ENCODE measurements at regions not wholly inside any gene's neighbourhood (a gene's known extent, or its start where the extent isn't known, plus 50 kb on each side); places are given as distances from the start of the nearest gene placed in this dataset.
"Not testable (repeated sequence)": the region's sequence is repeated elsewhere in the genome, so short reads cannot be mapped to it uniquely, and the experiment has no call there.

DNA sequence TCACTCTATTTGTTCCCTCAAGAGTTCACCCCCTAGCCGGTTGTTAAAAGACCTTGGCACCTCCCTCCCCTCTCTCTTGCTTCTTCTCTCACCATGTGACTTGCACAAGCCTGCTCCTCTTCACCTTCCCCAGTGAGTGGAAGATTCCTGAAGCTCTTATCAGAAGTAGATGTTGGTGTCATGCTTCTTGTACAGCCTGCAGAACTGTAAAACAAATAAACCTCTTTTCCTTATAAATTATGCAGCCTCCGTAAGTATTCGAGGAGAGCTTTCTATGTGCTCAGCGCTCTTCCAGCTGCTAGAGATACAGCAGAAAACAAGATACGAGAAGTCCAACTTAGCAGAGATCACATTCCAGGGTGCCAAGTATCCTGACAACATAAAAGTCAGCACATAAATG, 147.0 kb upstream of the RUNX1 start:
- DNase-seq (ENCODE audit: low read depth): no peak

DNA sequence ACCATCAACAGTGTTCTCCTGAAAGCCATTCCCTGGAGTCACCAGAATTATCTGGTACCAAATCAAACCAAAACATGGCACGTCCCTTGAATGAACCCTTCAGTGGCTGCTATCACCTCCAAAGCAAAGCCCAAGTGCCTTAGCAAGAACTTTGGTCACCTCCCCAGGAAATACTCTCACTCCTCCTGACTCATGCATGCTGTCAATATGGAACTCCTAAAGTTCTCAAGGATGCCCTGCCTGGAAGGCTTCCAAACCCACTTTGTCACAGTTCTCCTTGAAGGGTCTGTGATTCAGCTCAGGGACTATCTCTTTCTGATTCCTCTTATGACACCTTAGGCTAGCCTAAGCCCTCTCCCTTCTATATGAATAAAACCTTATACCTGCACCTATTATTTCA, 146.1 kb upstream of the RUNX1 start:
- no peak for DNase-seq (ENCODE audit: low read depth)
- no peak overlapping the region for H3K4me3 ChIP-seq (ENCODE audit: low read depth, low read length)
- TF ChIP-seq, protein P1, sequence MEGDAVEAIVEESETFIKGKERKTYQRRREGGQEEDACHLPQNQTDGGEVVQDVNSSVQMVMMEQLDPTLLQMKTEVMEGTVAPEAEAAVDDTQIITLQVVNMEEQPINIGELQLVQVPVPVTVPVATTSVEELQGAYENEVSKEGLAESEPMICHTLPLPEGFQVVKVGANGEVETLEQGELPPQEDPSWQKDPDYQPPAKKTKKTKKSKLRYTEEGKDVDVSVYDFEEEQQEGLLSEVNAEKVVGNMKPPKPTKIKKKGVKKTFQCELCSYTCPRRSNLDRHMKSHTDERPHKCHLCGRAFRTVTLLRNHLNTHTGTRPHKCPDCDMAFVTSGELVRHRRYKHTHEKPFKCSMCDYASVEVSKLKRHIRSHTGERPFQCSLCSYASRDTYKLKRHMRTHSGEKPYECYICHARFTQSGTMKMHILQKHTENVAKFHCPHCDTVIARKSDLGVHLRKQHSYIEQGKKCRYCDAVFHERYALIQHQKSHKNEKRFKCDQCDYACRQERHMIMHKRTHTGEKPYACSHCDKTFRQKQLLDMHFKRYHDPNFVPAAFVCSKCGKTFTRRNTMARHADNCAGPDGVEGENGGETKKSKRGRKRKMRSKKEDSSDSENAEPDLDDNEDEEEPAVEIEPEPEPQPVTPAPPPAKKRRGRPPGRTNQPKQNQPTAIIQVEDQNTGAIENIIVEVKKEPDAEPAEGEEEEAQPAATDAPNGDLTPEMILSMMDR (IDR thresholded peaks at IDR 0.05; ENCODE audit: insufficient read depth, low read depth, low read length): no peak

More for the DNA sequence above, 147.0 kb upstream of the RUNX1 start:
- TF ChIP-seq, protein P1 (IDR thresholded peaks at IDR 0.05; ENCODE audit: insufficient read depth, low read depth, low read length): no peak
- no peak overlapping the region for H3K4me3 ChIP-seq (ENCODE audit: low read depth, low read length)

DNA sequence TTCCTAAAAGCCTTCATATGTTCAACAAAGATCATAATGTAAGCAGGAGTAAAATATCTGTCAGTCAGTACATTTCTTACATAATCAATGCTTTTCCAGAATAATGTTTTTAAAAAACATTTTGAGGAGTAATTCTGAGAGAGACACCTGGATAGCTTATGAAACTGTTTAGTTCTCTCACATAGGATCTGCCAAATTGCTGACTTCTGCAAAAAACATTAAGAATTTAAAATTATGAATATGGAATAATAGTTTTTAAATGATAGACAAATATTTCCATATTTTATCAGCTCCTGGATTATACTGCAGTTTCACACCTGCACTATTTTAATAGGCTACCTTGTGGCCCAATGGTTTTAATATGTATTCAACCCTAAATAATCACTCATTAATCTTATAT, 142.7 kb upstream of the RUNX1 start:
- DNase-seq (ENCODE audit: low read depth): no peak
- TF ChIP-seq, protein P1 (IDR thresholded peaks at IDR 0.05; ENCODE audit: insufficient read depth, low read depth, low read length): no peak
- no peak overlapping the region for H3K4me3 ChIP-seq (ENCODE audit: low read depth, low read length)

DNA sequence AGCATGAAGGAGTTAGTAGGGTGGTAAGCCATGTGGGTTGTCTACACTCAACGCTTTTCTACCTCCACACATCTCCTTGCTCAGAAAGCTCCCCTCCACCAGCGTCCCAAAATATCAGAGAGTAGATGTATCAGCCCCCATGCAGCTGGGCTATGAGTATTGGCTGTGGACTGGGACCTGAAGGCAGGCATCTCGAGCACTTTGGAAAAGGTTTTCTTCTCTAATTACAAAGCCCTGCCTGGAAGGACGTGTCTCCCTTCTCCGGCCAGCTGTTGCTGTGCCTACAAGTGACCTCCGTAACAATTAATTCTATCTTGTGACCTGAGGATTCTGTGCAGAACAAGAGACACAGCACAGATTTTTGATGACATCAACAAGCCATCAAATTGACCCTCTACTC, 142.0 kb upstream of the RUNX1 start:
- TF ChIP-seq, protein P1 (IDR thresholded peaks at IDR 0.05; ENCODE audit: insufficient read depth, low read depth, low read length): no peak
- DNase-seq (ENCODE audit: low read depth): no peak
- no peak overlapping the region for H3K4me3 ChIP-seq (ENCODE audit: low read depth, low read length)

DNA sequence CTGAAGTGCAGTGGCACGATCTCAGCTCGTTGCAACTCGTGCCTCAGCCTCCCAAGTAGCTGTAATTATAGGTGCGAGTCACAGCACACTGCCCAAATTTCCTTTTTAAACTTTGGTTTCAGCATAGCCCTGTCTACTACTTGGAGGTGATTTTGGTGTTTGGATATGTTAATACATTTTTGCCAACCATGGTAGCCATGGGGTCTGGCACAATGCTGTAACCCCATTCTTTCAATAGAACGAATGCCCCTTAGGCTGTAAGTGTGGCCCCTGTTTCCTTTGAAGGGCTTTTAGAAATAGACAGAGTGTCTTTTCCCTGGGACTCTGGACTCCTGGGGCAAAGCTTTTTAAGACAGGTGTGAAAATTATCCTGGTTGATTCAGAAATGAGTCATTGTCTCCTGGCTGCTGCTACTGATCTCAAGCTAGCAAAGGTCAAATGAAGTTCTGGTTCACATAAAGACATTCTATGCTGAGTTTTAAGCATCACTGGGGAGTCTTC, 141.1 kb upstream of the RUNX1 start:
- TF ChIP-seq, protein P1 (IDR thresholded peaks at IDR 0.05; ENCODE audit: insufficient read depth, low read depth, low read length): no peak
- peak; percentile 46 for DNase-seq (ENCODE audit: low read depth)
- no peak overlapping the region for H3K4me3 ChIP-seq (ENCODE audit: low read depth, low read length)

DNA sequence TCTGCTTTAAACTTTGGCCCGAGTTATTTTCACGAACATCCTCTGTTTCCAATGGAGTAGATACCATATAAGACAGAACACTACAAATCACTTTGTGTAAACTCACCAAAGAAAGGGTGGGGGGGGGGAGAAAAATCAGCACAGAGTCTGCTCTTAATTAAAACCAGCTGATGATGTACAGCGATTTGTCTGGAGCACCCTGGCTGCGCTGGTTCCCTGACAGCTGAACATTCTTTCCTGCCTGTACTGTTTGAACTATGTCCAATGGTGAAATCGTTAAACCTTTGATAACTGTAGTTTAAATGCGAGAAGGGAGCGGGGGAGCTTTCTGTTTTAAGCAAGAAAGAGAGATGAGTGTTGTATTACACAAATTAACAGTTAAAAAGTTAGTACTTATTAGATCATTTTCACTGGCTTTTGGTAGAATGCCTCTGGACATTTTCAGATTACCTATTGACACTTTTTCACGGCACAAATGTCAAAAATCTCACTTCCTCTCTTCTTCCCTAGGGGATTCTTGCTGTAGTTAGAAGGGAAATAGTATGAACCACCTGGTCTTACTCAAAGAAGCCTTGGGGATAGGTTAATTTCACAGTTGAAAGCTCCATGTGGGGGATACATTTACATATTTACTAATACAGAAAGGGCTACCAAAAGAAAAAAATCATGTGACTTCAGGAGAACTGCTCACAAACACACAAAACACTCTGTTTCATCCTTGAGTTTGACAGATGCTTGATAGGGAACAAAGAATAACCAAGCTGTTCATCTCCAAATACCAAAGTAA, 140.2 kb upstream of the RUNX1 start:
- peak; percentile 96 for DNase-seq (ENCODE audit: low read depth)
- no peak overlapping the region for H3K4me3 ChIP-seq (ENCODE audit: low read depth, low read length)
- TF ChIP-seq, protein P1 (IDR thresholded peaks at IDR 0.05; ENCODE audit: insufficient read depth, low read depth, low read length): no peak

DNA sequence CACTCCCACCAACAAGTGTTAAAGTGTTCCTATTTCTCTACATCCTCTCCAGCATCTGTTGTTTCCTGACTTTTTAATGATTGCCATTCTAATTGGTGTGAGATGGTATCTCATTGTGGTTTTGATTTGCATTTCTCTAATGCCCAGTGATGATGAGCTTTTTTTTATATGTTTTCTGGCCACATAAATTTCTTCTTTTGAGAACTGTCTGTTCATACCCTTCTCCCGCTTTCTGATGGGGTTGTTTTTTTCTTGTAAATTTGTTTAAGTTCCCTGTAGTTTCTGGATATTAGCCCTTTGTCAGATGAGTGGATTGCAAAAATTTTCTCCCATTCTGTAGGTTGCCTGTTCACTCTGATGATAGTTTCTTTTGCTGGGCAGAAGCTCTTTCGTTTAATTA, 134.3 kb upstream of the RUNX1 start:
- not testable (repeated sequence) for H3K4me3 ChIP-seq (ENCODE audit: low read depth, low read length); DNase-seq (ENCODE audit: low read depth)

Measured in fibroblast of villous mesenchyme (primary cell).